Right kidney (tissue), 1 donor: ENCODE measurements at regions not wholly inside any gene's neighbourhood (a gene's known extent, or its start where the extent isn't known, plus 50 kb on each side); places are given as distances from the start of the nearest gene placed in this dataset.

Experiments
- DNase-seq: peaks from one replicate; pipeline ENCODE4 v3.0.0-alpha.2; 2016

DNA sequence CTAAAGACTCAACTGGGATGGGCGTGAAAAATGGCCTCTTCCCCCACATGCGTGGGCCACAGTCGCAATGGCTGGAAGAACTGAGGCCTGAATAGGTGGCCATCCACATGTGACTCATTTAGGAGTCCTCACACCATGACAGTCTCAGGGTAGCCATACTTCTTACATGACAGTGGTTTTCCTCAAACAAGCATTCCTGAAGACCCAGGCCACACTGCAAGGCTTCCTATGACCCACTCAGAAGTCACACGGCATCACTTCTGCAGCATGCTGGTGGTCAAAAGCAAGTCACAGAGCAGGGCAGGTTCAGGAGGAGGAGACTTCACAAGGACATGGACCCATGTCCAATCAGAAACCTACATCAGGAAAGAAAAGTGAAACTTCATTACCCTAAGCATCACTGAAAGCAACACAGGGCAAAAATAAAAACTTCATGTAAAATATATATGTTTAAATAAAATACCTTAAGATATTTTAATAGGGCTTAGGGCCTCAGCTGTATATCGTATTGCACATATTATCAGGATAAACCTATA is 257.1 kb downstream of the OPA1 start:
- DNase-seq, result no peak

DNA sequence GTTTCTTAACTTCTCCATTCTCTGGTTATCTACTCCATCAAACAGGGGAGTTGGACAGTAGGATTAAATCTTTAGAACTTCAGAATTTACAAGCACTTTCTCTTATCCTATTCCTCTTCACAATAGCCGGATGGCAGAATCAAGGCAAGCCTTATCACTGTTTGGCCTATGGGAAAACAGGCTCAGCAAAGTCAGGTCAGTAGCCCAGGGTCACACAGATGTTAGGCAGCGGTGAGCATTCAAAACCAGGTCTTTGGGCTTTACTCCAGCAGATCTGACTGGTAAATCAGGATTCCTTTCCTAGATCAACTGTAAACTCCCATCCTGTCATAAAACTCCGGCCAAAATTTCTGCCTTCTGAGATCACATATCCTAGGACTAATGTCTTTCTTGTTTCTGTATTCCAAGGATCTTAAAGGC is 258.4 kb downstream of the OPA1 start:
- DNase-seq, result no peak

DNA sequence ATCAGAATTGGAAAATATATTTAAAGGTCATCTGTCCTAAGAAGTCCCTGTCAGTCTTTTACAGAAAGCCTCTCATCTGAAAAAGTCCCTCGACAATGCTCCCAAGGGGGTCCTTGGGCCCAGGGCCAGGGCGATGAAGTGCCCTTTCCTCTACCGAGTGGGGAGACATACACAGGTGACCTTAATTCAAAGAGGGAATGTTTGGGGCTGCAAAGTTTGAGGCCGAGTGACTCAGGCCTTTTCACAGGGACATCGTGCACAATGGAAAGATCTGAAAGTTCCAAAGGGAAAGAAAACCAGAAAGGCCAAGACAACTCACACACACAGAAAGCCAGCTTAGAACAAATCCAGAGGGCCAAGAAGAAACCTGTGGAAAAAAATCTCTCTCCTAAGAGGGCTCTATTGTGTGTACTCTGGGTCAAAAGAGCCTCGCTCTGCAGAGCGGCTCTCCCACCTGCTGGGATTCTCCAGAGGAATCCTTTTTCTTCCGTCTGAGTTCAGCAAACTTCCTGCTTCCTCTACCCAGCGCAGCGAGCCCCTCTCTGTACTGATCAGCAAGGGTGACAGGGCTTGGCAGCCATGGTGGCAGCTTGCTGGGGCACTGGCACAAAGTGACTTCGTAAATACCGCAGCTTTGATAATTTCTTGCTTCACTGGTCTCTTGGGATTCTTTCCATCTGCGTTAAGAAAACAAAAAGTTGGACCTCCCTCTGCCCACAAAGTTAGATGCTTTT is 259.1 kb downstream of the OPA1 start:
- DNase-seq, result peak; percentile 51

DNA sequence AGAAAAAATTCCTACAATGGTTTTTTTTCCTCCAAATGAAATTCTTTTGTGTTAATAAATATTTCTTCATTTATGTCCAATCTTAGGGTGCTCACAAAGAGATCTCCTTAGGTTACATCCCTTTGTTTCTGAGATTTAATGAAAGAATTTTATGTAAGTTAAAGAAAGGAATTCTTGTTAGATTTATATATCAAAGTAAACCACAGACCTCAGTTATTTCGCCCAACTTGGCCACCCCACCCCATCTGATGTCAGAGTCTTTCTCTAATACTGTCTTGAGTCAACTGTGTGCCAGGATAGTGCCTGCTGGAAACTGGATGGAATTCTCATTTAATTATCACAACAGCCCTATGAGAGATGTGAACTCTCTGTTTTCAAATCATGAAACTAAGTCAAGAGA is 259.9 kb downstream of the OPA1 start:
- DNase-seq, result no peak

DNA sequence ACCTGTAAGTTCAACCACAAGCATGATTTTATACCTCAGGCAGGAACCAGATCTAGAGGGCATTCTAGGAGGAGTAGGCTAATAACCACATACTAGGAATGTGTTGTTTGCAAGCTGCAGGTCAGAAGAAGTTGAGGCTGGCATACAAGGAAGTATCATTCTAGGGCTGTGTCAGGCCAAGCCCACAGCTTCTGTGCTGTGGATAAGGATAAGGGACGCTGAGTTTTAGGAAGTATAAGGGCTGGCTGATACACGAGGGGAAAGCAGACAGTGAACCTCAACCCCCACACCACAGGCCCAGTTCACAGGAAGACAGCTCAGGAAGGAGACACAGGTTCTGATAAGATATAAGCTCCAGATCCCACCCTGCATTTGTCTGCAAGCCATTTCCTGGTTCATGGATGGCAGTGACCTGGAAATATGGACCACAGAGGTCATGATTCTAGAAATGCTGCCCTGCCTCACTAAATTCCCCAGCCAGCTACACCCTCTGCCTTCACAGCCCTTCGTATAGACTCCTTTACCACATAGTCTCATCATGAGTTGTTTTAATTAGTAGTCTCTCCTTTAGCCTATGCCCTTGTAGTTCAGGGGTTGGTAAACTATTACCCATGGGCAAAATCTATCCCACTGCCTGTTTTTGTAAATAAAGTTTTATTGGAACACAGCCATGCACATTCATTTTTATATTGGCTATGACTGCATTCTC is 260.7 kb downstream of the OPA1 start:
- DNase-seq, result no peak

DNA sequence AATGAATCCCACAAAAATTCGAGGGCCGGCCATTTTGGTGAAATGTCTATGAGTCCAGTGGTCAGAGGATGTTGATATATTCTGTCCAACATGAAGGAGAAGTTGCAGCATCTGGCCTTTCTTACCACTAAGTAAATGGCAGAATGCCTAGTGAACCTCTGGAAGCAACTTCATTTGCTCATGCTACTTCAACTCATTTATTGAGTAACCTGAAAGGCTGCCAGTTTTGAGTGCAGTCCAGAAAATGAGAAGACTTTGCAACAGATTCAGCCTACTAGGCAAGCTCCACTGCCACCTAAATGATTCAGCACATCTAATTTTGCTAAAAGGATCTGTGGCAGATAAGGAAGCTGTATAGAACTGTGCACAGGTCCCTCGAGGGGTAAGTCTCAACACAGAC is 265.0 kb downstream of the OPA1 start:
- no peak for DNase-seq

DNA sequence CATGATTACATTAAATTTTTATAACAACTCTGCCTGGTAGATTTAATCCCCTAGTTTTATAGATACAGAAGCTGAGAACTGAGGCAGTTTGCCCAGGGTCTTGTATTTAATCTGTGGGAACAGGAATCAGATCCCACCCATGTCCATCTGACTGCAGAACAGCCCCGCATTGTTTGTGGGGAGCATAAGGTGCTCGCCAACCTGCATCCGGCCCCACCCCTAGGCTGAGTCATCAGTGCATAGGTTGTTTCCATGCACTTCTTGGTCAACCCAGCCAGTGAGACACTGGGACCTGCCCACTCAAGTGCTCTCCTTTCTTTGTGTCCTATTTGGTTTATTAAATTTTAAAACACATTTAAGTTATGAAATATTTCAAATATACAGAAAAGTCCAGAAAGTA is 266.2 kb downstream of the OPA1 start:
- no peak for DNase-seq

DNA sequence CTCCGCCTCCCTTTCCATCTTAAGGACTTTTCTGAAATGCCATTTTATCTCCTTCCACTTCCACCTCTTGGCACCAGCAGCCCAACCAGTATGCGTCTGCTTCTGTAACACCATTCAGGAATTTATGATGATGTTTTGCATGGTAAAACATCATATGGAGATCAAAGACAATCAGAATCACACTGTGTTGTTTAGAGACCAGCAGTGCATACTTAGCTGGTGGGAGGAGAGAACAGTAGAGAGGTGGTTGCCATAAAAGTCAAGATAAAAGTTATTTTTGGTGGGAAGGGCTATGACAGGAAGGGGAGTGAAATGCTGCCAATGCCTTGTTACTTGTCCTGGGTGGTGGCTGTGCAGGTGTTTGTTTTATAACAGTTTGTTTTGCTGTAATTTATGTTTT is 268.0 kb downstream of the OPA1 start:
- DNase-seq, result no peak

DNA sequence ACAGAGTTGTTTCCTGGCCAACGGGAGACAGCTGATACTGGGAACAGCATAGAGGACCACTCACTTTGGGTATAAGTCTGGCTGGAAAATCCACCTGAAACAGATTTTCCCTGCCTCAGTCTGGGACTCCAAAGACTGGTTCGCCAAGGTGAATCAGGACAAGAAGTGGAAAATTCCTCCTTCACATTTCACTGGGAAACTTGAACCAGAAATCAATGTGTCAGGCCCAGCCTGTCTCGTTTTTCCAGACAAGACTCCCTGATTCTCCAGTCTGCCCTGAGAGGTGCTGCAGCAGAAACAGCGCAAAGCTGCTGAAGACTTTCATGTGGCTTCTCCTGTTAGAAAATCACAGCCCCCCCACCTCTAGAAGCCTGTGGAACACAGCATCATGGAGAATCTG is 269.8 kb downstream of the OPA1 start:
- DNase-seq, result no peak

DNA sequence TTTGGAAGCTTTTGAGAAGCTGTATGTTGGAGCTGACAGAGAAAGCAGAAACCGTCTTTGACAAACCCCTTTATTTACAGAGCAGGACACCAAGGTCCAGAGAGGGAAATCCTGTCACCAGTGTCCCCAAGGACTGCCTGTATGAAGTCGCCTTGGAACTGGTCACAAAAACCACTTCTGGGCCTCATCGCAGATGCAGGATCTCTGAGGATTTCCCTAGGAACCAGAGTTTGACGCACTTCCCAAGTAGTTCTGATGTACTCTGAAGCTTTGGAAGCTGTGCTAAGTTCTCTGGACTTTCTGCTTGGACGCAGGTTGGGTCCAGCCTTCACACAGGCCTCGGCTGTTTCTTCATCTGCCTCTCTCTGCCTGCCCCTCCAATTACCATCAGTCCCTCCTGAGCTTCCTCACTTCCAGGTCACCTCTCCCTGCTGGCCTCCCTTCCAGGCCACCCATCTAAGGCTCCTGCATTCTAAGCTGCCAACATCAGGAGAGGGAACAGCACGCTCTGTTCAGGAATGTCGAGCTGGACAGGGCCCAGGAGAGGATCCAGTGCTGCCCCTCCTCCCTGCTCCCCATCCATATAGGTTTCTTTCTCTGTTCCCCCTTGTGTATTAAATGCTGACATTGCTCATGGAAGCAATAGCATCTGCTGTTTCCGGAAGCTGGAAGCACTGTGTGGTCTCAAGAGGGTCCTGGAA is 270.8 kb downstream of the OPA1 start:
- DNase-seq, result no peak

DNA sequence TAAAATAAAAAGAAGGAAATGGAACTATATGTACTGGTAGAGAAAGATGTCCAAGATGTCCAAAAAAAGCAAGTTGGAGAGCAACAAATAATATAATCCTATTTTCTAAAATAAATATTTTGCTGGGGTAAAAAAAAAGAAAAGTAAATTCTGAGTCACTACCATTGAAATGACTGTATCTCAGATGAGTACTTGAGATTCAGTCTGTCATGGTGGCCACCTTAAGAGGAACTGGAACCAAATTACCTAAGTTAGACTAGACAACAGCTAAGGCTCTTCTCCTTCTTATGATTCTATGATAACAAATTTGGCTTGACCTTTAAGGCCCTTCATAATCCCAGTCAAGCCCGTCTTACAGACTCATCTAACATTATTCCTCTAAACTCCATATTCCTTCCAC is 270.6 kb upstream of the HES1 start:
- no peak for DNase-seq

DNA sequence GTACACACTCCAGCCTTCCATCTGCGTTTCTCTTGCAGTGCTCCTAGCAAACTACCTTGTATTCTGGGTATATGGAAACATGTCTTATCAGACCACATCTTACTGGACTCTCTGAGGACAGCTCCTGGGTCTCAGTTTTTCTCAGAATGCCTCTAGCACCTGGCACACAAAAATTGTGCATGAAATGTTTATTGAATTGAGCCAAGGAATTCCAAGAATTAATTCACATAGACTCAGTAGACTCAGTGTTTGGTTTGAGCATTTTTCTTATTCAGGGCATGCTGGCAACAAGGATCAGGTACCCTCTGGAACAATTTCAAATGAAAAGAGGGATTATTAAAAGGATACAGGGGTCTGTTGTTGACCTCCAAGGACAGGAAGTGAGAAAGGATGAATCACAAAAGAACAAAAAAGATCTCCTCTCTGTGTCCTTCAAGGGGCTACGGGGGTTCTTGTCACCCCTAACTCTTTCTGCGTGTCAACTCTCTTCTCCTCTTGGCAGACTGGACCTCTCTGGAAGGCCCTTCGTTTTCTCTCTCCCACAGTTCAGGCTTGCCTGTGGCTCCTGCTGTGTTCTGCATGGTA is 270.0 kb upstream of the HES1 start:
- DNase-seq, result no peak

DNA sequence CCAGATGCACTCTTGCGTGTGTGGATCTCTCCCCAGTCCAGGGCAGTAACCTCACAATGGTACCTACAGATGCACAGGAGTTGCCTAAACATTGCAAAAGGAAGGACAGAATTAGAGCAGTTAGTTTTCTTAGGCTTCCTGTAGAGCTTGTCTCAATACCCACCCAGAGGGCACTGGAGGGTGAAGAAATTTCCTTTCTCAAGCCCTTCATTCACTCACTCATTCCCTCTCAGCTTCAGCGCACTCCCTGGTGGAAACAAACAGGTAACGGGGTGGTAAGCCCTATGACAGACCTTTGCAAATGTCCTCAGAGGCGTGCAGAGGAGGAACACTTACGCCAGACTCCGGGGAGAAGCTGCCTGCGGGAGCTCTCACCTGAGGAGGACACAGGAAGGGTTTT is 267.4 kb upstream of the HES1 start:
- DNase-seq, result no peak

DNA sequence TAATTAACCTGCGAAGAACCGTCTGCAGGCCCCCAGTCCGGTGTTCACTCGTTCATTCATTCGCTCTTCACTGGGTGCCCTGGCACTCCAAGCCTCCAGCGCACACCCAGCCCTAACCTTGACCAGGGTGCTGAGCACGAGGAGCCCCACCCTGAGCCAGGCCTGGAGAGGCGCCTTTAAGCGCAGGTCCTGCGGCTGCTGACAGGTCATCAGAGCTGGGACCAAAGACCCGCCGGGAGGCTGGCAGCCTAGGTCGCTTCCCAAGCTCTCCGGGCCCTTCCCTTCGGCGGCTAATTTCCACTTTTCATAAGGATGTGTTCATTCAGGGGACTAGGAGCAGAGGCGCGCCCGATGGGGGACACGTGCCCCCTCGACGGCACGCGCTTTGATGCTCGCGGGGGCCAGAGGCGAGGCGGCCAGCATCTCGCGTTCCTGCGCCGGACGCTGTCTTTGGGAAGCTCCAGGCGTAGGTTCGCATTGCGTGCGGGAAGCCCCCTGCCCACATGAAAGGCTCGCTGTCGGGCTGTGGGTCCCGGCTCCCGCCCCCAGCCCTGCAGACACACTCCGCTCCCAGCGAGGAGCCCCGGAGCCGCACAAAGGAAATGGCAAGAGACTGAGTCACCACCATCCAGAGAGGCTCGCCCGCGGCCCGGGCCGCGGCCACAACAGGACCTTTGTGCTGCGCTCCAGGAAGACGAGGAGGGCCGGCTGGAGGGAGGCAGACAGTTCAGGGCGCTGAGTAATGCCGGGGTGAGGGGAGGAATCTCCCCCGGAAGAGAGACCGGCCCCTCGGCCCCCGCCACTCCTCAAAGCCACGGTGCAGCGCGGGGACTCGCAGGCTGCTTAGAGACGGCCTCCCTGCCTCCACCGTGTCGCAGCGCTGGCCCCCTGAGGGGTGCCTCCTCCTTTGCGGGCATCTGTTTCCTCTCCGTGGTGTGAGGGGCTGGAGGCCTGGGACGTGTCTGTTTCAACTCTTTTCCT is 266.4 kb upstream of the HES1 start:
- DNase-seq, result peak; percentile 66

DNA sequence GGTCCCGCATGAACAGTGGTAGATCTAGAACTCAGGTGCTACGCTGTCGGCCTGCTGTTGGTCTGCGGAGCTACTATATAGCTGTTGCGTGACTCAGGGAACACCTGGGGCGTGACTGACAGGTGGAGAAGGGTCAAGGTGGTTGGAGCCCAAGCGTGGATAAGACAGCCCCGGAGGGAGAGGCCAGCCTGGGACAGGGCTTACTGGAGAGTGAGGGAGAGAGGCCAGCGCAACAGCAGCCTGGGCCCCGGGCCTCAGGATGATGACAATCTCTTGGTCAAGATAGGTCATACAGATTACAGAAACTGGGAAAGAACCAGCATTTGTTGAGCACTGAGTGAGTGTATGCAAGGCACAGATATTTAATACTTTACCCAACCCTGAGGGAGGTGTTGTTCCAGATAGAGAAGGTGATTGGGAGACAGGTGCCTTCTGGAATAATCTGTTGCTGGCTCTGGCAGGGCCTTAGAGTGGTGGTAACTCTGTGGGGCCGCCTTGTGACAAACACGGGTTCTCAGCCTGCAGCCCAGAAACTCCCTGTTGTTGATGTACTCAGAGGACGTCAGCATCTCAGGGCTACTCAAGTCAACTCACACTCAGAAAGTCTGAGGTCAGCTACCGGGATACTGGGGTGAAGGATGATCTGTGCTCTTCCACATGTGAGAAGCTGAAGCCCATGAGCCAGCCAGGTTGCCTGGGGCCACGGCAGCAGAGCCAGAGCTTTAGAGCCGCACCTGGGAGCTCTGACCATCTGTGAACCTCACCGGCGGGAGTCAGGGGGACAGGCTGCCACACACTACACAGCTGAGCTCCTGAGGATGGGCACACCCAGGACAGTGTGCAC is 265.4 kb upstream of the HES1 start:
- DNase-seq, result no peak

DNA sequence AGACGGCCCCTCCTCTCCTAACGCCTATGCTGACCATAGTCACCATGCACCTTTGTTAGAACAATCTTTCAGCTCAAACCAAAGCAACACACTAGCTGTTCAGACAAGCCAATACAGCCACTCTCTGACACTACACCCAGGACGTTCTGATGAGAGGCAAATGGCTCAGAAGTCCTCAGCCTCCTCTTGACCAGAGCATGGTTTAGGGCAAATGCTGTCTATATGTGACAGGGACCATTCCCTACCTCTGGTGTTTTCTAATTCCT is 264.8 kb upstream of the HES1 start:
- no peak for DNase-seq

DNA sequence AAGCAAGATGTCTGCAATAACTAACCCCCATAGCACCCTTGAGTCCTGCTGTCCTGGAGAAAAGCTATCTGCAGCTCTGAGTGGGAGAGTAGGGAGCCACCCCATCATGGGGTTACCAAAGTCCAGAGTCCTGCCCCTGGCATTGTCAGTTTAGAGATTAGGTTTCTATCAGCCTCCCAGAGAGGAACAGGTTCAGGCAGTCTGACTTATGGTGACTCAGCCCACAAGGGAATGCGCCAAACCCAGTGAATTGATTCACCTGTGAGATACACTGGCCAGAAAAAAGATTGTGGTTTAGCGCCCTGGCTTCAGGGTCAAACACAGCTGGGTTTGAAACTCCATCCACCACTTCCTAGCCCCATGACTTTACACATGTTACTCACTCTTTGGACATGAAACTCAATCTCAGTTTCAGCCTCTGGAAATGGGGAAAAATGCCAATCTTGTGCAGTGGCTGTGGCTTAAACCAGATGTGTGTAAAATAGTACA is 263.6 kb upstream of the HES1 start:
- no peak for DNase-seq

DNA sequence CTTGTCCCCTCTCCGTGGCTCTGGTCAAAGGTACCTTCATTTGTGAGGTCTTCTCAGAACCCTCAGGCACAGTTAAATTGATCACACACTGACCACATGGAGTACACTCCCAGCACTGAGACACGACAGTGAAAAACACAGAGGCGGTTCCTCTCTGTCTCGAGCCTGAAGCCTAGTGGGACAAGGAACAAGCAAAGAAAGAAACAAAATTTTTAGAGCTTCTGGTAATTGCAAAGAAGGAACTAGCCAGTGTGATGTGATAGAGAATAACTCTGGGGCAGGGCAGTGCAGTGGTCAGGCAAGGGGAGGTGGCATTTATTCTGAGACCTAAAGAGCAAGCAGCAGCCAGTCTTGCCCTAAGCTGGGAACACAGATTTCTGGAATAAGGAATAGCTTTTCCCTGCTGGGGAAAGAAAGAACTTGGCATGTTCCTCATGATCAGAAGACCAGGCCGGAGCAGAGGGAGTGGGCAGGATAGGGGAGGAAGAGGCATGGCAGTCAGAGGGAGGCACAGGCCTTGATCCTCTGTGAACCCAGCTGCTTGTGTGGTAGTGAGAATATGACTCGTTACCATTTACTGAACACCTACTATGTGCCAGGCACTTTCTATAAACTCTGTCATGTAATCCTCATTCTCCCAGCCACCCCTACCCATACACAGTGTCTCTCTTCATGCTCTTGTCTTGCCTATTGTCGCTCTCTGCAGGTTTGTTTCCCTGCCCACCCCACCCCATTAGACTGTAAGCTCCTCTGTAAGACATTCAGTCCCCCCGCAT is 262.3 kb upstream of the HES1 start:
- no peak for DNase-seq

DNA sequence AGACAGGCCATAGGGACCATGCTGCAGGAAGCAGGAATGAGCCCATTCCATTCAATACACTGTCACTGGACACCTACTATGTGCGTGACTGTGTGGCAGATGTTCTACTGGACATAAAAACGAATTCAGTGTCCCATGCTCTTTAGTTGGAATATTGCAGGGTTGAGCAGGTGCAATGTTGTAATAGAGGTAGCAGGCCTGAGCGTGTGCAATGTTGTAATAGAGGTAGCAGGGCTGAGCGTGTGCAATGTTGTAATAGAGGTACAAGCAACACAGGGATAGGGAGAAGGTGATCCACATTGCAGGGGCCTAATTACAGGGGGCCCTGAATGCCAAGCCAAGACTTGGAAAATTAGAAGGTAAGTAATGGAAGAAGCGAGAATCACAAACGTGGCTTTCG is 261.4 kb upstream of the HES1 start:
- DNase-seq, result no peak

DNA sequence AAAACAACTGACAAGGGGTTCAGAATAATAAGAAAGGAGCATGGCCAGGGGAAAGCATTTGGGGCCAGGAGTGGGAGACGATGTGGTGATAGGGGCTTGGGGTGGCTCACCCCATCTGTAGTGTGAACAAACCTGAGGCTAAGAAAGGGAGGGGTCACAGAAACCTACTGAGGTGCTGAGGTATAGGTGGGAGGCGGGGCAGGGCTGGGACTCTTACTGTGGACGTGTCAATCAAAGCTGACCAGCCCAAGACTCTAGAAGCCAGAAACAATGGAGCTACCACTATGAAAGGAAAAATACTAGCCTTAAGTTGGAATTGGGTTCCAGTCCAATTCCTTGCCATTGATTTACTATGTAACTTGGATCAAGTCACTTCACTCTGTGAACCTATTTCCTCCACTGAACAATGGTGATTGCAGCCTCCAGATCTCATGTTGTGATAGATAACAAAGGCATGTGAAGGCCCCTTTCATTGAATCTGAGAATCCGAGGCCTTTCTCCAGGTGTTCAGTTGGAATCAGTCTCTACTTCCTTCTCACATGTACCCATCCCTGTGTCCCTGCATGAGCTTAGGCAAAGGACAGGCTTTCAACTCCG is 260.9 kb upstream of the HES1 start:
- no peak for DNase-seq
